Fibroblast of pulmonary artery (primary cell): ENCODE measurements at regions not wholly inside any gene's neighbourhood (a gene's known extent, or its start where the extent isn't known, plus 50 kb on each side); places are given as distances from the start of the nearest gene placed in this dataset.
"Not testable (repeated sequence)": the region's sequence is repeated elsewhere in the genome, so short reads cannot be mapped to it uniquely, and the experiment has no call there.

Experiments used
- DNase-seq: peaks from one replicate; pipeline ENCODE4 v3.0.0-alpha.2; 2010; ENCODE audit warnings: low read depth
- H3K4me3 ChIP-seq: replicated peaks from 2 replicates; pipeline ENCODE4 v1.5.1; 2011; ENCODE audit warnings: low read depth, mild to moderate bottlenecking, control low read depth, low read length, moderate library complexity
- TF ChIP-seq, protein P1 (sequence below): IDR thresholded peaks from 2 replicates; pipeline ENCODE4 v1.5.1; 2011; ENCODE audit warnings: mild to moderate bottlenecking, control low read depth, low read length, inconsistent platforms; ENCODE audit errors: missing control alignments

- no peak overlapping the region for H3K4me3 ChIP-seq
- TF ChIP-seq, protein P1, sequence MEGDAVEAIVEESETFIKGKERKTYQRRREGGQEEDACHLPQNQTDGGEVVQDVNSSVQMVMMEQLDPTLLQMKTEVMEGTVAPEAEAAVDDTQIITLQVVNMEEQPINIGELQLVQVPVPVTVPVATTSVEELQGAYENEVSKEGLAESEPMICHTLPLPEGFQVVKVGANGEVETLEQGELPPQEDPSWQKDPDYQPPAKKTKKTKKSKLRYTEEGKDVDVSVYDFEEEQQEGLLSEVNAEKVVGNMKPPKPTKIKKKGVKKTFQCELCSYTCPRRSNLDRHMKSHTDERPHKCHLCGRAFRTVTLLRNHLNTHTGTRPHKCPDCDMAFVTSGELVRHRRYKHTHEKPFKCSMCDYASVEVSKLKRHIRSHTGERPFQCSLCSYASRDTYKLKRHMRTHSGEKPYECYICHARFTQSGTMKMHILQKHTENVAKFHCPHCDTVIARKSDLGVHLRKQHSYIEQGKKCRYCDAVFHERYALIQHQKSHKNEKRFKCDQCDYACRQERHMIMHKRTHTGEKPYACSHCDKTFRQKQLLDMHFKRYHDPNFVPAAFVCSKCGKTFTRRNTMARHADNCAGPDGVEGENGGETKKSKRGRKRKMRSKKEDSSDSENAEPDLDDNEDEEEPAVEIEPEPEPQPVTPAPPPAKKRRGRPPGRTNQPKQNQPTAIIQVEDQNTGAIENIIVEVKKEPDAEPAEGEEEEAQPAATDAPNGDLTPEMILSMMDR: no peak
- no peak for DNase-seq
Observed at GRCh38 chr13:105684216-105684615, 851.2 kb downstream of the EFNB2 start.

DNA sequence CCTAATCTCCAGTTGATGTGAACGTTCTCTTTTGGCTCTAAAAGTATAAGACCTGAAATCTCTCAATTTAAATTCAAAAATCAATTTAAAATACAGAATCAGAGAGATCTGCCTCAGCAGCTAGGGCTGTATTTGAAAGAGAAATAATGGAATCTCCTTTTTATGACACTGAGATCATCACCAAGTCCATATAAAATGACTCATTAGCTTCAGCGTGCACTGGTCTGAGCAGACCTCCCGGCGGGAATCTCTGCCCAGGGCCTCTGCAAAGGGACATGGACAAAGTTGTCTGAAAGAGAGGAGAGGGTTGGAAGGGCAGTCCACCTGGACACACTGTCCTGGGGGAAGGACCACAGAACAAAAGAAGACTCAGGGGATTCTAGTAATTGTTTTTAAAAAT lies 855.6 kb downstream of the EFNB2 start:
- TF ChIP-seq, protein P1: no peak
- DNase-seq: no peak
- no peak overlapping the region for H3K4me3 ChIP-seq

GRCh38 chr13:105678072-105678471 lies 857.4 kb downstream of the EFNB2 start:
- DNase-seq: no peak
- TF ChIP-seq, protein P1: no peak
- no peak overlapping the region for H3K4me3 ChIP-seq

GRCh38 chr13:105672881-105673280 lies 862.6 kb downstream of the EFNB2 start:
- DNase-seq: no peak
- H3K4me3 ChIP-seq: no peak overlapping the region
- TF ChIP-seq, protein P1: no peak

DNA sequence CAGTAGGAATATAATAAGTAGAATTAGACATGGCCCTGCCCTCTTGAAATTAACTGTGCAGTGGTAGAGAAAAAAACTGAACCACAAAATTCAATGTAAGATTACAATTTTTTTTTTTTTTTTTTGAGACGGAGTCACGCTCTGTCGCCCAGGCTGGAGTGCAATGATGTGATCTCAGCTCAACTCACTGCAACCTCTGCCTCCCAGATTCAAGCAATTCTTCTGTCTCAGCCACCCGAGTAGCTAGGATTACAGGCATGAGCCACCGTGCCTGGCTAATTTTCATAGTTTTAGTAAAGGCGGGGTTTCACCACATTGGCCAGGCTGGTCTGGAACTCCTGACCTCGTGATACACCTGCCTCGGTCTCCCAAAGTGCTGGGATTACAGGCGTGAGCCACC lies 864.3 kb downstream of the EFNB2 start:
- DNase-seq, H3K4me3 ChIP-seq: not testable (repeated sequence)

DNA sequence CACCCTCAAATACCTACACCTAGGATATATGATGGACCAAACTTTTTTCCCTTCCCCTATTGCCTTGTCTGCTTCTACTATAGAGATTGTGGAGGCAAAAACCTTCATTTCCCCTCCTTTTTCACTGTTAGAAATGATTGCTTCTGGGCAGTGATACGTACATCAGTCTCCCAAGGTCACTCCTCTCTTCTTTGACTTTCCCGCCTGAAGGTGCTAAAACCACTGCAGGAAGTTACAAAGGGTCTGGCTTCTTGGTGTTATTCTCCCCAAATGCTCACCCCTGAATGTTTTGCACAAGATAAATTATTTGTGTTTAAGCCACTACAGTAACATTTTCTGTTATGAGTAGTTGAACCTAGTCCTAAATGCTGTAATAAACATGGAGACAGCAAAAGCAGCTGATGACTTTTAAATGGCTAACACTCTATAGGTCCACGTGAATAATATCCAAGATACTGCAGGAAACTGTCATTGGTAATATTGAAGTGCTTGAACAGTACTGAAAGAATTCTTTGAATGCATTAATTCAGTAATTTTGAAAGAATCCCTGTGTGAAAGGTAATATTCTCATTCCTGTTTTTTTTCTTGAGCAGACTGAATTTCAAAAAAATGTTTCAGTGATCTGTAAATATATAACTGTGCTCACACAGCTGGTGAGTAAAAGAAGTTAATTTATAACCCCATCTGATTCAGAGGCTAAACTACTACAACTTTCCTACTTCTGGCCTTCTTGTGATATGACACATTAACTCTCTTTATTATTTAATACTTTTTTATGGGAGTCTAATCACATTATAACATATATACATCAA lies 865.1 kb downstream of the EFNB2 start:
- no peak overlapping the region for H3K4me3 ChIP-seq
- TF ChIP-seq, protein P1: no peak
- DNase-seq: no peak

DNA sequence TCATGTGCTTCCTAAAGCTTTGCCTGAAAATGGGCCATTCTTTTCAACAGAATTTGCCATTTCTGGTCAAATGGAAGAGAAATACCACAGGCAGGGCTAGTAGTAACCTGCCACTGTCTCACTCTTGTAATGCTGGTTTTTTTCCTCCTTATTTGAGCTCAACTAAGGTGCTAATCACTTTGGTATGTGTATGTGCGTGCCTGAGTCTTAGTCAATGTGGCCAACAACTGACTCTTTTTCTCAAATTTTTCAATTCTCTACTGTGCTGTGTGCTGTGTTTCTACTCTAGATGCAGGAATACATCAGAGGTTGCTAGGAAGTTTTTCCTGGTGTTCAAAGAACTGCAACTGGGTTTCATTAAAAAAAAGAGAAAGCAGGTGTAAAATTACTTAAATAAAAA lies 870.2 kb downstream of the EFNB2 start:
- DNase-seq: no peak
- TF ChIP-seq, protein P1: no peak
- H3K4me3 ChIP-seq: no peak overlapping the region
